NOMO-1 (cell line): ENCODE measurements at regions not wholly inside any gene's neighbourhood (a gene's known extent, or its start where the extent isn't known, plus 50 kb on each side); places are given as distances from the start of the nearest gene placed in this dataset.
"Not testable (repeated sequence)": the region's sequence is repeated elsewhere in the genome, so short reads cannot be mapped to it uniquely, and the experiment has no call there.

ENCODE experiments used
- DNase-seq, 2 experiments: peaks; one replicate each; lab custom pipeline; 2025; ENCODE audit not compliant: unreplicated experiment in 2 of 2; lab: John Stamatoyannopoulos, UW

GRCh38 chr11:110856340-110856739 is 144.1 kb upstream of the ARHGAP20 start:
- no peak for DNase-seq

- no peak for DNase-seq
These were observed 143.0 kb upstream of the ARHGAP20 start for GRCh38 chr11:110855191-110855590.

- DNase-seq = no peak
These were observed 140.8 kb upstream of the ARHGAP20 start for GRCh38 chr11:110852921-110853490.

GRCh38 chr11:110850846-110851245 is 138.6 kb upstream of the ARHGAP20 start:
- DNase-seq = no peak

- not testable (repeated sequence) for DNase-seq
These were observed 130.8 kb upstream of the ARHGAP20 start for GRCh38 chr11:110843053-110843452.

GRCh38 chr11:110838808-110839207 is 126.6 kb upstream of the ARHGAP20 start:
- DNase-seq = no peak

- DNase-seq = no peak
These were observed 125.4 kb upstream of the ARHGAP20 start for GRCh38 chr11:110837603-110838002.

- DNase-seq = no peak
These were observed 122.9 kb upstream of the ARHGAP20 start for GRCh38 chr11:110835106-110835505.

- no peak for DNase-seq
These were observed 120.8 kb upstream of the ARHGAP20 start for GRCh38 chr11:110833033-110833484.

GRCh38 chr11:110832539-110832938 is 120.3 kb upstream of the ARHGAP20 start:
- no peak for DNase-seq

- no peak for DNase-seq
These were observed 119.8 kb upstream of the ARHGAP20 start for GRCh38 chr11:110832080-110832479.

GRCh38 chr11:110830747-110831146 is 118.5 kb upstream of the ARHGAP20 start:
- DNase-seq = no peak

- no peak for DNase-seq
These were observed 118.1 kb upstream of the ARHGAP20 start for GRCh38 chr11:110830344-110830743.

GRCh38 chr11:110829873-110830272 is 117.6 kb upstream of the ARHGAP20 start:
- DNase-seq = no peak

GRCh38 chr11:110828086-110828485 is 115.8 kb upstream of the ARHGAP20 start:
- DNase-seq = no peak

- DNase-seq = no peak
These were observed 115.0 kb upstream of the ARHGAP20 start for GRCh38 chr11:110827276-110827675.

GRCh38 chr11:110824912-110825620 is 112.8 kb upstream of the ARHGAP20 start:
- DNase-seq = no peak

- peak; percentile 45 to 75 for DNase-seq
These were observed 105.9 kb upstream of the ARHGAP20 start for GRCh38 chr11:110818032-110818687.

- DNase-seq = peak; percentile 2 to 26
These were observed 100.0 kb upstream of the ARHGAP20 start for GRCh38 chr11:110812086-110812733.

- no peak for DNase-seq
These were observed 97.4 kb upstream of the ARHGAP20 start for GRCh38 chr11:110809417-110810199.

GRCh38 chr11:110808248-110808647 is 96.0 kb upstream of the ARHGAP20 start:
- DNase-seq = peak; percentile 3 to 26
